ENCODE measurements at regions not wholly inside any gene's neighbourhood (a gene's known extent, or its start where the extent isn't known, plus 50 kb on each side); places are given as distances from the start of the nearest gene placed in this dataset.

DNA sequence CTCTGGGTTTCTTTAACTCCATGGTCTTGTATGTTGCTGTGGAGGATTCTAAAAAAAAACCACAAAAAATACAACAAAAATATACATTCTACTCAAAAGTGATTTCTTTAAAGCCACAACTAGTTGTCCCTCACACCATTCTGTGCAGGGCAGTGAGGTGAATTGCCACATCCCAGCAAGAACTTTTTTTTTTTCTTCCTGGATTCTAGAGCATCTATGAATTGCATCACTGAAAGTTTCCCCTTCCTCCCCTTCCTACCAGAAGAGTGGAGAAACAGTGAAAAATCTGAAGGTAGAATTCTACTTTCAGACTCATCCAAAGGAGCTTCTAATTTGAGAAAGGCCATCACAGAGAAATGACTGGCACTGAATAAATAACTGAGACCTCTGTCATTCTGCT lies 395.3 kb downstream of the AEBP2 start:
- H3K4me1 ChIP-seq = peaks cover 0 to 61% (median 17%) of the 10 kb centered on the region in 4 donors
- intact Hi-C loops (cut with DNase I; ENCODE audit: low total_unique reads) = no loop called here
- H3K27me3 ChIP-seq = no peaks in the 10 kb centered on the region
- DNase-seq = no peak
- H3K4me3 ChIP-seq = no peak overlapping the region
- no peaks in the 10 kb centered on the region for H3K9me3 ChIP-seq
- peaks cover 0 to 3% (median 0%) of the 10 kb centered on the region in 3 donors for H3K36me3 ChIP-seq
- TF ChIP-seq, protein P1, sequence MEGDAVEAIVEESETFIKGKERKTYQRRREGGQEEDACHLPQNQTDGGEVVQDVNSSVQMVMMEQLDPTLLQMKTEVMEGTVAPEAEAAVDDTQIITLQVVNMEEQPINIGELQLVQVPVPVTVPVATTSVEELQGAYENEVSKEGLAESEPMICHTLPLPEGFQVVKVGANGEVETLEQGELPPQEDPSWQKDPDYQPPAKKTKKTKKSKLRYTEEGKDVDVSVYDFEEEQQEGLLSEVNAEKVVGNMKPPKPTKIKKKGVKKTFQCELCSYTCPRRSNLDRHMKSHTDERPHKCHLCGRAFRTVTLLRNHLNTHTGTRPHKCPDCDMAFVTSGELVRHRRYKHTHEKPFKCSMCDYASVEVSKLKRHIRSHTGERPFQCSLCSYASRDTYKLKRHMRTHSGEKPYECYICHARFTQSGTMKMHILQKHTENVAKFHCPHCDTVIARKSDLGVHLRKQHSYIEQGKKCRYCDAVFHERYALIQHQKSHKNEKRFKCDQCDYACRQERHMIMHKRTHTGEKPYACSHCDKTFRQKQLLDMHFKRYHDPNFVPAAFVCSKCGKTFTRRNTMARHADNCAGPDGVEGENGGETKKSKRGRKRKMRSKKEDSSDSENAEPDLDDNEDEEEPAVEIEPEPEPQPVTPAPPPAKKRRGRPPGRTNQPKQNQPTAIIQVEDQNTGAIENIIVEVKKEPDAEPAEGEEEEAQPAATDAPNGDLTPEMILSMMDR (IDR thresholded peaks at IDR 0.05) = no peak
- peak overlapping the region; percentile 55 to 56 for H3K27ac ChIP-seq

DNA sequence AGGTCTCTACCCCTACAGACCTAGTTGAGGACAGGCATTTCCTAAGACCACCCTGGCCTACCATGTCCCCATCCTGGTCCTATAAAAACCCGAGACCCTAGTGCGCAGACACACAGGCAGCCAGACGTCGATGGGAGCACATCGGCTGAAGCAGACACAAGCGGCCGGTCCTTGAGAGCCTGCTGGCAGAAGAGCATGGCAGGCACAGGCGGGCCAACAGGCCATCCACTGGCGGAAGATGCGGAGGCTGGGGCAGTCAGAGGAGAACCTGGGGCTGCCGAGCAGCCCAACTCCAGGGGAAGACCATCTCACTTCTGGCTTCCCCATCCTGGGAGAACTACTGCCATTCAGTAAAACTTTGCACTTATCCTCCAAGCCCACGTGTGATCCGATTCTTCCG lies 396.8 kb downstream of the AEBP2 start:
- Histone ChIP-seq H3K27me3 (no peaks in the 10 kb centered on the region), H3K36me3 (peaks cover 0 to 3% (median 0%) of the 10 kb centered on the region in 3 donors), H3K27ac (peak overlapping the region; percentile 46 to 55), H3K4me3 (no peak overlapping the region), H3K4me1 (peaks cover 0 to 61% (median 17%) of the 10 kb centered on the region in 4 donors), H3K9me3 (no peaks in the 10 kb centered on the region)
- DNase-seq = no peak
- intact Hi-C loops (cut with DNase I; ENCODE audit: low total_unique reads) = no loop called here
- TF ChIP-seq, protein P1 (IDR thresholded peaks at IDR 0.05) = no peak

DNA sequence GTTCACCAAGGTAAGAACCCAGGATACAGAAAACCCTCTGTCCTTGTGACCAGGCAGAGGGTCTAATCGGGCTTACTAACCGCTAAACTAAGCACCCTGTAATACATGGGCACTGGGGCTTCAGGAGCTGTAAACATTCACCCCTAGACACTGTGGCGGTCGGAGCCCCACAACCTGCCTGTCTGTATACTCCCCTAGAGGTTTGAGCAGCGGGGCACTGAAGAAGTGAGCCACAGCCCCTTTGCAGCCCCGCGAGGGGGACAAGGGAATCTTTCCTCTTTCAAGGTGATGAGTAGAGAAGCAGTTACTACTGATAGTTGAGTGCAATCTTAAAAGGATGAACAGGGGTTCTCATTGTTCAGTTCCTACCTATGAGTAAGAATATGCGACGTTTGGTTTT lies 397.2 kb downstream of the AEBP2 start:
- no peaks in the 10 kb centered on the region for H3K9me3 ChIP-seq
- TF ChIP-seq, protein P1 (IDR thresholded peaks at IDR 0.05) = no peak
- H3K27ac ChIP-seq = peak overlapping the region; percentile 46 to 55
- H3K27me3 ChIP-seq = no peaks in the 10 kb centered on the region
- H3K36me3 ChIP-seq = peaks cover 0 to 3% (median 0%) of the 10 kb centered on the region in 3 donors
- H3K4me1 ChIP-seq = peaks cover 0 to 65% (median 17%) of the 10 kb centered on the region in 4 donors
- DNase-seq = no peak
- intact Hi-C loops (cut with DNase I; ENCODE audit: low total_unique reads) = no loop called here
- H3K4me3 ChIP-seq = no peak overlapping the region

DNA sequence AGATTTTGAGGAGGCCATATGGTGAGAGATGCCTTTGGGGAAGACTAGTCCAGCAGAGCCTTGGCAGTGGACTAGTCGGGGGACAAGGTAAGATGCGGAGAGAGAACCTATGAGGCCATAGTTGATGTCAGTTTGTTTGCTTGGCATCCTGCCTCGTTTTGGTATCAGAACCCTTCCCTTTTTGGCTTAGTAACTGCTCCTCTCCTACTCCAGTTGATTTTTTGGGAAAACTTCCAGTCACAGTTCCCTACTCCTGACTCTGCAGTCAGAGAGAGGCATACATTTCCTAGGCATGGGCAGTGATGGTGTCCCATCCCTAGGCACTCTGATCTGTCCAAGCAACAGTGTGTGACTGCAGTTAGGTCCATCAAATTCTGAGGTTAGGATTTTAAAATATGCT lies 398.3 kb downstream of the AEBP2 start:
- intact Hi-C loops (cut with DNase I; ENCODE audit: low total_unique reads) = no loop called here
- H3K36me3 ChIP-seq = peaks cover 0 to 3% (median 0%) of the 10 kb centered on the region in 3 donors

DNA sequence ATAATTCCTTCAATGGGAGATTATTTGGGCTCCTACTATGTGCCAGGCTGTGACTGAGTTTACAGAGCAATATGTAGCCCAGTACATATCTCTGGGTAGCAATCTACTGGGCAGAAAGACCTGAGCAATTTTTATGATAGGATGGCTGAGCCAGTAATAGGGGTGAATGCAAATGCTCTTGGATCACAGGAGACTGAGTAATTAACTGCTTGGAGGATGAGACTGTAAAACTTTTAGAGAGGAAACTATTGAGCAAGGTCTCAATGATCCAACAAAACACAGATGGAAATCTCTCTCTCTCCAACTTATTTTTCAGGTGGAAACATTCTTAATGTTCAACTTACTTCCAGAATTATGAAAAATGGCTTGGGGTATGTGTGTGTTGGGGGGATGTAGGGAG lies 402.2 kb downstream of the AEBP2 start:
- Histone ChIP-seq H3K9me3 (no peaks in the 10 kb centered on the region), H3K4me3 (no peak overlapping the region), H3K4me1 (peaks cover 0 to 75% (median 18%) of the 10 kb centered on the region in 4 donors), H3K36me3 (peaks cover 0 to under 1% (median 0%) of the 10 kb centered on the region in 3 donors), H3K27ac (peak overlapping the region; percentile 30 to 42), H3K27me3 (no peaks in the 10 kb centered on the region)
- no peak for DNase-seq
- intact Hi-C loops (cut with DNase I; ENCODE audit: low total_unique reads) = no loop called here
- TF ChIP-seq, protein P1 (IDR thresholded peaks at IDR 0.05) = no peak

More for the DNA sequence above, 398.3 kb downstream of the AEBP2 start:
- no peak for DNase-seq
- H3K4me3 ChIP-seq = no peak overlapping the region
- TF ChIP-seq, protein P1 (IDR thresholded peaks at IDR 0.05) = no peak
- H3K27ac ChIP-seq = peak overlapping the region; percentile 48 to 56
- H3K9me3 ChIP-seq = no peaks in the 10 kb centered on the region
- no peaks in the 10 kb centered on the region for H3K27me3 ChIP-seq
- H3K4me1 ChIP-seq = peaks cover 0 to 73% (median 19%) of the 10 kb centered on the region in 4 donors

DNA sequence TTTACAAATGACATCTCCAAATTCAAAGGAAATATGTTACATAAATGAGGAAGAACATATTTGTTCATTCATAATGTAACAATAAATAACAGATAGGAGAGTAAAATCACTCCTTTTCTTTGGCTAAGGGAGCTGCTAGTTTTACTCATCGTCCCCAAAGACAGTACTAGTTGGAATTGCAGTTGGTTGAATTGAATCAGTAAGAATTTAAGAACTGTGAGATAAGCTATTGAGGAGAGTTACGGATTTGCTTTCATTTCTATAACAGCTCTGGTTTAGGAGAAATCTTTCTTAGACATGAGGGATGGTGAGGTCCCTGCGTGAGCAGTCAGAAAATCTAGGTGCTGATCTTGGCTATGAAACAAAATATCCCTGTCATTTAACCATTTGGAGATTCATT lies 402.8 kb downstream of the AEBP2 start:
- Histone ChIP-seq H3K36me3 (no peaks in the 10 kb centered on the region), H3K27me3 (no peaks in the 10 kb centered on the region), H3K4me3 (peak overlapping the region; percentile 3 to 13), H3K4me1 (peaks cover 0 to 82% (median 22%) of the 10 kb centered on the region in 4 donors), H3K9me3 (no peaks in the 10 kb centered on the region), H3K27ac (peak overlapping the region; percentile 30 to 42)
- intact Hi-C loops (cut with DNase I; ENCODE audit: low total_unique reads) = no loop called here
- no peak for DNase-seq
- TF ChIP-seq, protein P1 (IDR thresholded peaks at IDR 0.05) = no peak
